ENCODE measurements at regions not wholly inside any gene's neighbourhood (a gene's known extent, or its start where the extent isn't known, plus 50 kb on each side); places are given as distances from the start of the nearest gene placed in this dataset.
A peak's percentile ranks its signal among the peaks of the same experiment; 100 is the strongest.
"Not testable (repeated sequence)": the region's sequence is repeated elsewhere in the genome, so short reads cannot be mapped to it uniquely, and the experiment has no call there.

DNA sequence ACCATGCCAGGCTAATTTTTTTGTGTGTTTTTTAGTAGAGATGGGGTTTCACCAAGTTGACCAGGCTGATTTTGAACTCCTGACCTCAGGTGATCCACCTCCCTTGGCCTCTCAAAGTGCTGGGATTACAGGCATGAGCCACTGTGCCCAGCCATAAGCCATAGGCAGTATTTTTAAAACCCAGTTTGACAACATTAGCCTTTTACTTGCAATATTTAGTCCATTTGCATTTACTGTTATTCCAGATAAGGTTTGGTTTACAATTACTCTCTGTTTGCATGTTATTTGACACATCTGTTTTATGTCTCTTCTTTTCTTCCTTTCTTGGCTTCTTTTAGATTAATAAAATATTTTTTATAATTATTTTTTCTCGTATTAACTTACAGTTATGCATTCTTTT lies 83.6 kb upstream of the EPHB3 start:
- ATAC-seq: no peak
- DNase-seq: no peak

DNA sequence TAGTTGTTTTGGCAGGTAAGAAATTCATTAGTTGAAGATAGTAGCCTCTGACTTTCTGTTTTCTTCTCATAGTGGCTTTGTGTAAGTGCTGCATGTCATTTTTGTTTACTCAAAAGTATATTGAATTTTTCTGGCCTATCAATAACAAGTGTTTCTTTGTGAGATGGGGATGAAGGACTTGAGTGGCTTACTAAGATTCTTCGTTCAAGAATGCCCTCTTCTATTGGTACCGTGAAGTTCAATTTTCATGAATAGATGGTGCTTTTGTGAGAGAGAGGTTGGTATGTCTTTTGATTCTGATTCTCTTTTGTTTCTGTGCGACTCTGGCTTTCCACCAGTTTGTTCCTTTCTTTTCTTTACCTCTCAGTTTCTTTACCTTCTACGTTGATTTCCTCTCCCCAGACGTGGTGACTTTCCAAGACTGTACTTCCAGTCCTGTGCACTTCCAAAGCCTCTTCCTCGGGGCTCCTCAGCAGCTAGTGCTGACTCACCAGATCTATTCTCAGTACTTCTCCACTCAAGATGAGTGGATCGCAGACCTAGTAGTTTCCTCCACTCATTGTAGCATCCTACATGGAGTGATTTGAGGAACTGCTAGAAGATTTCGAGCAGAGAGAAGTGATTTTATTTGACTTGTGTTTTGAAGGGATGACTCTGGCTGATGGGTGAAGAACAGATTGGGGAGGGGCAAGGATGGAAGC lies 82.0 kb upstream of the EPHB3 start:
- ATAC-seq (no peak), DNase-seq (no peak)

DNA sequence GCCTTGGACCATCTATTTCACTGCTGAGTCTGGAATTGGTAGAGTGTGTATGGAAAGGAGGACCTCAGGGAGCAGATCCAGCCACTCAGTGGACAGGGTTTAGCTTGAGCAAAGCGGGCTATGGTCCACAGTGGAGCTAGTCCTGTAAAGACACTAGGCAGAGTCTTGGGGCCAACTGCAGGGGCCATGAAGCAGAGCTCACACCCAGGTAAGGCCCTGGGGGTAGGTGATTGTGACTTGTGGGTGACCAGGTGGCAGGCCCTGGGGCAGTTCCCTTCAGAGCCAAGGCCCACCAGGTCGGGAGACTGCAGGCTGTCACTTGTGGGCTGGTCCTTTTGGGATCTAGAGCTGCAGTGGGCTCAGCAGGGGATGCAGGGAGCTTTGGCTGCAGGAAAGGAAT lies 80.8 kb upstream of the EPHB3 start:
- no peak for ATAC-seq
- DNase-seq: no peak

DNA sequence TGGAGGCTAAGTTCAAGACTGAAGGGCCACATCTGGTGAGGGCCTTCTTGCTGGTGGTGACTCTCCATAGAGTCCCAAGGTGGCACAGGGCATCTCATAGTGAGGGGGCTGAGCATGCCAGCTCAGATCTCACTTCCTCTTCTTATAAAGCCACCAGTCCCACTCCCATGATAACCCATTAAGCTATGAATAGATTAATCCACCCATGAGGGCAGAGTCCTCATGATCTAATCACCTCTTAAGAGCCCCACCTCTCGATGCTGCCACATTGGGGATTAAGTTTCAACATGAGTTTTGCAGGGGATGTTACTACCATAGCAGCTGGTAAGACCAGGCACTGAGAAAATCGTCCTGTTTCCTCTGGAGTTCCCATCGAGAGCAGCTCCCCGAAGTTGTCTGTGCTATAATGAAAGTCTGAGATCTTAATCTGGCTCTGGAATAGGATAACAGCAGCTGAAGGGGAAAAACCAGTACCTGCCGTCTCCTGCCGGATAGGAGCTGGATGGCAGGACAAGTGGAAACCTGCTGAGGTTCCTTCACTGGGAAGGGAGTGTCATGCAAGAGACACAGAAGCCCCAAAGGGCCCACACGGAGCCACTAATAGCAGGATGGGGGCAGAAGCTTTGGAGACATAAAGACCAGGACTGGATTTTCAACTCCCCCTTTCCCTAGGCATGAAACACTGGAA lies 79.5 kb upstream of the EPHB3 start:
- ATAC-seq (no peak), DNase-seq (no peak)

DNA sequence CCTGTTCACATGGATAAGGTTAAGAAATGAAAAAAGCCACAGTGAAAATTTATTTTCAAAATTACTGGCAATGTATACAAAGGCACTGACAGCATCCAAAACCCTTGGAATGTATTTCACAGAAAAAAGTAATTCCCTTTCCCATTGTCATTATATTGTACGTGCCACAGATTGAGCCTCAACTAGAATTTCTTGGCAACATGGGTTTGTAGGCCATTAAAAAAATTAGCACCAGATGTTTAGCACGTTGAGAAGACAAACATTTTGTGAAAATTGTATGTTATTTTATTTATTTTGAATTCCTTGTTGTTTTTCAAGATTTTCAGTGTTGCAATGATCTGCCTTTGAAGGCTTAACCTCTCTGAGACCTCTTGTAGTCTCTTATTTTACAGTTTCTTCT lies 76.3 kb upstream of the EPHB3 start:
- ATAC-seq (no peak), DNase-seq (no peak)

DNA sequence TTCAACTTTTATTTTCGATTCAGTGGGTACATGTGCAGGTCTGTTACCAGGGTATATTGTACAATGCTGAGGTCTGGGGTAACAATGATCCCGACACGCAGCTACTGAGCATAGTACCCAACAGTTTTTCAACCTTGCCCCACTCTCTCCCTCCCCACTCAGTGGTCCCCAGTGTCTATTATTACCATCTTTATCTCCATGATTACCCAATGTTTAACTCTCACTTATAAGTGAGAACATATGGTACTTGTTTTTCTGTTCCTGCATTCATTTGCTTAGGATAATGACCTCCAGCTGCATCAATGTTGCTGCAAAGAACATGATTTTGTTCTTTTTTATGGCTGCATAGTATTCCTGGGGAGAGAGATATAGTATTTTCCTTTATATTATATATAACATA lies 75.7 kb upstream of the EPHB3 start:
- no peak for DNase-seq
- ATAC-seq: no peak

DNA sequence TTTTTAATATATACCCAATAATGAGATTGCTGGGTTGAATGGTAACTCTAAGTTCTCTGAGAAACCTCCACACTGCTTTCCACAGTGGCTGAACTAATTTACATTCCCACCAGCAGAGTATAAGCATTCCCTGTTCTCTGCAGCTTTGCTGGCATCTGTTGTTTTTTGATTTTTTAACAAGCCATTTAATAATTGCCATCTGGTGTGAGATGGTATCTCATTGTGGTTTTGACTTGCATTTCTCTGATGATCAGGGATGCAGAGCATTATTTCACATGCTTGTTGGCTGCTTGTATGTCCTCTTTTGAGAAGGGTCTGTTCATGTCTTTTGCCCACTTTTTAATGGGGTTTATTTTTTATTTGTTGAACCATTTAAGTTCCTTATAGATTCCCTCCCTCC lies 75.0 kb upstream of the EPHB3 start:
- no peak for DNase-seq

DNA sequence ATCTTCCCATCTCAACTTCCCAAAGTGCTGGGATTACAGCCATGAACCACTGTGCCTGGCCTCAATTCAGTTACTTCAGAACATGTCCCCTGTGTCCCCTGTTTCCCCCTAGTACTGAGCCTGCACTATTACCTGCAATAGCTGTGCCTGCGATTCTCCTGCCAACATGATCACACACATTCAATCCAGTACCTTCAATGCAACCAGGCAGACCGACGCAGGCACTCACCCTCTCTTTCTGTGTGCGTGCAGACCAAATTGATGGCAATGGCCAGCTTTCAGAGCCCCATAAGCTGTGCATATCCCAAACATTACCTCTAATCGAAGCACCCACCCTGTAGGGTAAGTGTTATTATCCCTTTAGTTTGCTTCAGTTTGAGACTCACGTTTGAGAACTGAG lies 73.0 kb upstream of the EPHB3 start:
- DNase-seq (no peak), ATAC-seq (no peak)

More for the DNA sequence above, 75.0 kb upstream of the EPHB3 start:
- ATAC-seq: no peak

DNA sequence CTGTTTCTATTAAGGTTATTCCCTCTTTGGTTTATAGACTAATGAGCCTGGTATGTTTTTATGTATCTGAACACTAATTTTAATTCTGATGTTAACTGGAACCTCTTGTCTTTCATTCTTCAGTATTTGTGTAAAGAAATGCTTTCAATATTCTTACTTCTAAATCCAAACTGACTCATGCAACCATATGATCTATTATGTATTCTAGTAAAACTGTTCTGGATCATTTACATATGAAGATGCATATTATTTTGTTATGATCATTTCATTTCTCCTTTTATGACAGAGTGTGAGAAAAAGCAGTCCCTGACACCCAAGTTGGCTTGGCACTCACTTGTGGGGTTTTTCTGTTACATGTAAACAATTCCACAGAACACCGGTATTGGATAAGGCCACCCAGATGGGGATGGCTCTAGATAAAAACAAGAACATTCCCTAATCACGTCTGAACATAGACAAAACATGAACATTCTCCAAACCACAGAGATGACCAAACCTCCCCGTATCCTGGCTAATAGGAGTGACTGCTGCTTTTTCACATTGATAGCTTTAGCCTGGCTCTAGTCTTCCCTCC lies 72.2 kb upstream of the EPHB3 start:
- ATAC-seq (no peak), DNase-seq (no peak)

DNA sequence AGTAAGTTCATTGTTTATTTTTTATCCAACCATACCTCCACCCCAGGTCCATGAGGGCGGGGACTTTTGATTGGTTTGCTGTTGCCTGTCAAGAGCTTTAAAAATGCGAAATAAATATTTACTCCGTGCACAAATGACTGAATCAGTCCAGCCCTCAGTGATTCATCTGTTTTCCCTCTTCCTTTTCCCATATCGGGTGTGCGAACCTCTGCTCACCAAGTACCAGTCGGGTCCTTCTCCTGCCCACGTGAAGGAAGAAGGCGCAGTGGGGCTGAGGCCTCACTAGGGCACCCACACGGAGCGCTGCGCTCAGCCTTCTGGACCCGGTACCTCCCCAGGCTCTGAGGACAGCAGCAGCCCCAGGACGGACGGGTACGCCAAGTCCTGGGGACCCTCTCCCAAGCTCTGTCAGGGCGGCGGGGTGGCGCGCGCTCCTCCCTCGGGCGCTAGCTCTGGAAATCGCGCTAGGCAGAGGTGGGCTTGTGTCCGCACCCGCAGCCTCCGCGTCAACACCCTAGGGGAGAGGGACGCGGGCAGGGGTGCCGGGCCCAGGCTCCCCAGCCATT lies 70.5 kb upstream of the EPHB3 start:
- ATAC-seq (no peak), DNase-seq (no peak)

DNA sequence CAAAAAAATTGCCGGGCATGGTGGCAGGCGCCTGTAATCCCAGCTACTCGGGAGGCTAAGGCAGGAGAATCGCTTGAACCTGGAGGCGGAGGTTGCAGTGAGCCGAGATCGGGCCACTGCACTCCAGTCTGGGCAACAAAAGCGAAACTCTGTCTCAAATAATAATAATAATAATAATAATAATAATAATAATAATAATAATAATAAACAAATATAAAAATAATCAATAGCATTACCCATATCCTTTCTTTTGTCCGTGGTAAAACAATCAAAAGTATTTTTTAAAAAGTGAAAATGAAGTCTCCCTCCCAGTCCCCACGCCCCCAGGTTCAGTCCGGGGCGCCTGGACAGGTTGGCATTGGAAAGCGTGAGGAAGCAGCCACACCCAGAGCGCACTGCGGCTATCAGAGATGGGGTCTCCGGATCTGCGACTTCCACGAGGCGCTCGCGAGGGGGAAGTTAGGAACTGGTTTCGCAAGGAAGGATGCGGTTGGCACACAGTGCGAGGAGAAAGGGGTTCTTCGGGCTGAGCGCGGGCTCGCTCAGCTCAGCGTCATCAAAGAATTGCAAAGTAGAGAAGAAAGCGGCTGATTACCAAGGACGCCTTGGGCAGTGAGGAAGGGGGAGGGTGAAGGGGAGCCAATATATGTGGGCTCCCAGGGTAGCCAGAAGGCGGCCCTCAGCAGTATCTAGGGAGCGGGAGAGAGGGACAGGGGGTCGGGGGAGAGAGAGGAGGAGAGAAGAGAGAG lies 69.5 kb upstream of the EPHB3 start:
- ATAC-seq (peak; percentile 19), DNase-seq (no peak)

DNA sequence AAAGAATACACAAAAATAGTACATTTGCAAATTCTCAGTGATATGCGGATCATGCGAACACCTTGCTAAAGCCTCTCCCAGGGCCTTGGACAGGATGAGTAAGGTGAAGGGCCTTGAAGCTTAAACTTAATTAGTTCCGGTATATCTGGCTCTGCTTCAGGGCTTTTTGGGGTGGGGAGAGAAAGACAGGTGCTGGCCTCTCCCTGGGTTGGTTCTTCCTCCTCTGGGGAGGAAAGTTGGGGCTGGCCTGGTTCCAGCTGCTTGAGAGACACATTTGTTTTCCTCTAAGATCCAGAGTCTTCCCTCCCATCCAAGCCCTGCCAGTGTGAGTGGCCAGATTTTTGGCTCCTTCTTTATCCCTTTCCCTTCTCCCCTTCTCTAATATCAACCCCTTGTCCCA lies 64.7 kb upstream of the EPHB3 start:
- no peak for DNase-seq

DNA sequence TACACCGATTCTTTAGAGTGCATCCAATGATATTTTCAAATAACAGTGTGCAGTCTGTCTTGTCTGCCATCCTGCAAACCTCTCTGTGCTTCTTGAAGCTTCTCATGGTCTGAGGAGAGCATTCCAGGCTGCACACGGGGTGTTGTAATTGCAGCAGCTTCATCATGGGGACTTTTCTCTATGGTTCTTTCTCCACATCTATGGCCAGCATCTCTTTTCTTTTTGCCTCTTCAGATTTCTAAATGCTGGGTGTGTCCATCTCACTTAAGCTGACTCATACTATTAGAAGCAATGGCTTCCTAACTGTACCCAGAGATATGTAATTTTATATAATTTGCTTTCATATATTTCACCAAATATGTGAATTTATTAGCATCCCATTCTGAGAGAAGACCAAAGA lies 63.8 kb upstream of the EPHB3 start:
- DNase-seq: no peak
- ATAC-seq: no peak

More for the DNA sequence above, 64.7 kb upstream of the EPHB3 start:
- no peak for ATAC-seq

DNA sequence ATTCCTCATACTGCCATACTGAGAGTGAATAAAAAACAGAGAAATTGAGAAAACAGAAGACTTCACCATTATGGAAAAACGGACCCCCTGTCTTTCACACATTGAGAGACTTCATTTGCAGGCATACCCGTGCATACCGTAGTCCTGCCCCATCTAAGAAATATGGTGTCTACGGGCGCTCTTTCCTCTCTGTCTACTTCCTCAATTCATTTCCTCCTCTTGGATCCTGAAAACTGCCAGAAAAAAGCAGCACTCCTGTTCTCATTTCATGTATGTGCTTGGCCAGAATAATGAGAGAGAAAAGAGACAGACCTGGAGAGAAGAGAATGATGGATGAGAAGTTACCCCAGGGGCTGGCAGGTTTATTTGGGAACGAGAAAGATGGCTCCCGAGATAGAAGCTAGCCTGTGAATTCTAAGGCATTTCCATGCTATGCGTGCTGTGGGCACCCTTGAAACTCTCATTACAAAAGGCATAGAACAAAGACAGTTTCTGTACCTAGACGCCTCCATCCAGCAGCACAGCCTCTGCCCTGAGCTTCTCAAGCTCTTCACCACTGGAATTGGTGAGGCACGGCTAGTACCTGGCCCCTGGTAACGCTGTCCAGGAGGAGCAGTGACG lies 62.5 kb upstream of the EPHB3 start:
- ATAC-seq: no peak
- DNase-seq: no peak

DNA sequence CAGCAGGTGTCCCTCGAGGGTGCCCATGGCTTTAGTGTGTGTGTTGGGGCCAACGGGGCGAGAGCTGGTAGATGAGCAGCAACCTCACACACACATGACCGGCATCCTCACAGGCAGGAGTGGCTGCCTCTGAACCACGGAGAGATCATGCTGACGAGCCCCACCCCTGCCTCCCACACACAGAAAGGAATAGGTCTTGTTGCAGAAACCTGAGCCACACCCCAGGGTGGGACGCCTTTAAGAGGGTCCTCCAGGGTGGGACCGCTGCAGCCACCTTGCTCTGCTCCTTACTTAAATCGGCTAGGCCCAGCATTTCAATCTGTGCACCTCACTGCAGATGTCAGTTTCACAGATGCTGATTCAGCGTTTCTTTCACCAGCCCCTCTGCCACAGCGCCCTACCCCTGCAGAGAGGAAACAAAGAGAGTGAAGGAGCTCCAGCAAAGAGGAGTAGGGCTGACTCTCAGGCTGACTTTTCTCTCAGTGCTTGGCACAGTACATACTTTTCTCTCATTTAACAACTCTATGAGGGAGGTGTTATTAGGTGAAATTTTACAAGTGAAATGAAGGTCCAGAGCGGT lies 61.2 kb upstream of the EPHB3 start:
- DNase-seq (no peak), ATAC-seq (no peak)

DNA sequence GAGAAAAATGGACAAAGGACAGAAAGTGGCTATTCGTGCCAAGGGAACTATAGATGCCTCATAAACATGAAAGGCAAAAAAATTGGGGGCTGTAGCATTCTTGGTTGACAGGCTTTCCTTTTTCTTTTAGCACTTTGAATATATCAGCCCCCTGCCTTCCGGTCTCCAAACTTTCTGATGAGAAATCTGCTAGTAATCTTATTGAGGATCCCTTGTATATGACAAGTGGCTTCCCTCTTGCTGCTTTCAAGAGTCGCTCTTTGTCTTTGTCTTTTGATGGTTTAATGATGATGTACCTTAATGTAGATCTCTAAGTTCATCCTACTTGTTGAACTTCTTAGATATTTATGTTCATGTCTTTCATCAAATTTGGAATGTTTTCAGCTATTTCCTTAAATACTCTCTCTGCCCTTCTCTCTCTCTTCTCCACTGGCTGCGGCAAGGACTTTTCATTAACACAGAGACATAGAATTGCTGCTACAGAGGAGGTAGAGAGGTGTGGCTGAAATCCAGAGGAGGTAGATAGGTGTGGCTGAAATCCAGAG lies 59.4 kb upstream of the EPHB3 start:
- DNase-seq (no peak), ATAC-seq (no peak)

DNA sequence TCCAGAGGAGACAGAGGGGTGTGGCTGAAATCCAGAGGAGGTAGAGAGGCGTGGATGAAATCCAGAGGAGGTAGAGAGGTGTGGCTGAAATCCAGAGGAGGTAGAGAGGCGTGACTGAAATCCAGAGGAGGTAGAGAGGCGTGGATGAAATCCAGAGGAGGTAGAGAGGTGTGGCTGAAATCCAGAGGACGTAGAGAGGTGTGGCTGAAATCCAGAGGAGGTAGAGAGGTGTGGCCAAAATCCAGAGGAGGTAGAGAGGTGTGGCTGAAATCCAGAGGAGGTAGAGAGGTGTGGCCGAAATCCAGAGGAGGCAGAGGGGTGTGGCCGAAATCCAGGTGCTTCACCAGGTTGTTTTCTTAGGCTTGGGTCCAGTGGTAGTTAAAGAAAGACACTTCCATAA lies 58.7 kb upstream of the EPHB3 start:
- not testable (repeated sequence) for DNase-seq, ATAC-seq

DNA sequence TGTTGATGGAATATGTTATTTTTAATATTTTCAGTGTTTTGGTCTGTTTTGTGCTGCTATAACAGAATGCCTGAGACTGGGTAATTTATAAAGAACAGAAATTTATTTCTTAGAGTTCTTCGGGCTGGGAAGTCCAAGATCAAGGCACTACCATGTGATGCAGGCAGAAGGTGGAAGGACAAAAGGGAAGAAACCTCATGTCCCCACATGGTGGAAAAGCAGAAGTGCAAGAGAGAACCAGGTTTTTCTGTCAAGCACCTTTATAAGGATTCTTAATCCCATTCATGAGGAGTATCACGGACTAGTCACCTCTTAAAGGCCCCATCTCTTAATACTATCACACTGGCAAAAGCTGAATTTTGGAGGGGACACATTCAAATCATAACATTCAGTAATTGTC lies 57.9 kb upstream of the EPHB3 start:
- ATAC-seq (no peak), DNase-seq (no peak)

DNA sequence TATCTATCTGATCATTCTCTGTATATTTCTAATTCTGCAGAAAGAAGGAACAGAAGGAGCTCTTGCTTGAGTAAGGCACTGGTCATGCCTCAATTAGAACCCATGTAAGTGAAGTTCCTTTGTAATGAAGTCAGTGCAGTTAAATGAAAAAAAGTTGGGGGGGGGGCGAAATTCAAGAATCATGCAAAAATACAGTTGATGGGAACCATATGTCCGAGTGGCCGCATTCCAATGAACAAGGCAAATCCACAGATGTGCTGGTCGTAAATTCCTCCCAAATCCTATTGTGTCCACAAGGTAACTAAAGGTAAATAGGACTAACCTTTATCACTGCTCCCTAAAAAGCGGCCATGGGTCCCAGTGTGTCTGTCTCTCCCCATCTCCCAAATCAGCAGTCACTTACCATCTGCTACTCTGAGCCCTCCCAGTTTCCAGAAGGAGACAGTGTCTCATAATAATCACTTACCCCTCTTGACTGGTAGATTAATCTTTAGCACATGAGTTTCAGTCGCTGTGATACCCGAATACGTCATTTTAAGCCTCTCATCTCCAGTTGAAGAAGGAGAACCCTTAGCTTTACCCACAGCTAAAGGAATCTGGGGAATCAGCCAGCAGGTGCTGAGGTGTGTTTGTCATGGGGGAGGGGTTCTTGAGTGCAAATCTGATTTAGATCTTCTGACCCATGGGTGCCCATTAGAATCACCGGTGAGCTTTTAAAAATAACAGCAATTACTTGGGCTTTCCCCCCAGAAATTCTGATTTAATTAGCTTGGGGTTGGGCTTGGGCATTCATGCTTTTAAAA lies 56.3 kb upstream of the EPHB3 start:
- DNase-seq (no peak), ATAC-seq (no peak)

DNA sequence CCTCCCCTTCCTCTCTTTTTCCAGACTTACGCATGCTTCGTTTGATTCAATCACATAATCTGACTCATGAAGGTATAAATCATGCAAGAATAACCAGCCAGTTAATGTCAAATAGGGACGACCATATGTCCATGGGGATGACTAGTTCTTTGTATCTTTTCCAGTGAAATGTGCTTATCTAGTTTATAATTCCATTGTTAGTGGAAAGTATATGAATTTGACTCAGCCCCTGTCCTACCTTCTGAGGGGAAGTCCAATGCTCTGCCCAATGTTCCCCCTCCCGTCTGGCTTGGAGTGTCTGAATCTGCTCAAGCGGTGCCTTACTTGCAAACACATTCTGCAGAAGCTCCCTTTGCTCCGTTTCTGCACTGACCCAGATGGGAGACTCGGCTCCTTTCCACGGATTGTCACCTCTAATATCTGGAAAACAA lies 55.0 kb upstream of the EPHB3 start:
- no peak for DNase-seq

DNA sequence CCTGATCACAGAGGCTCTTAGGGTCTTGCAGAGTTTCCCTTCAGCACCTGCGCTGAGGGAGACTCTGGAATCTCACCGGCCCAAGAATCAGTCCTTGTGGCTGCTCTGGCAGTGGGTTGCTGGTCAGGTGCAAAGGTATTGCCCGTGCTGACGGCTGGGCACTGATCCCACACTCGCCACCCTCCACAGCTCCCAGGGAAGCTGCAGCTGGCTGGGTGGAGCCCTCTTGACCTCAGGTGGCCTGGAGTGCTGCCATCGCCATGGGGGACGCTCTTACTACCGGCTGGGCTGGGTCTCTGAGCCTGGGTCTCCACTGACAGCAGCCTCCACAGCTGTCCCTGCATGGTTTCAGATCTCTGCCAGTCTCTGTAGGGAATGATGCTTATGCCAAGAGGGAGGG lies 52.6 kb upstream of the EPHB3 start:
- DNase-seq (no peak), ATAC-seq (no peak)

More for the DNA sequence above, 55.0 kb upstream of the EPHB3 start:
- ATAC-seq: no peak

Measured in stimulated activated naive CD8-positive, alpha-beta T cell treated with anti-CD3 and anti-CD28 coated beads, Interleukin-15, Interleukin-2, amounts not matched to agents 100 U/mL and 50 U/mL, for 24 hours (primary cell).